ENCODE measurements at regions not wholly inside any gene's neighbourhood (a gene's known extent, or its start where the extent isn't known, plus 50 kb on each side); places are given as distances from the start of the nearest gene placed in this dataset.
"Not testable (repeated sequence)": the region's sequence is repeated elsewhere in the genome, so short reads cannot be mapped to it uniquely, and the experiment has no call there.

- Histone ChIP-seq H3F3A (ENCODE audit: low read depth) (no peaks in the 10 kb centered on the region), H3K27me3 (no peaks in the 10 kb centered on the region), H3K36me3 (no peaks in the 10 kb centered on the region), H3K27ac (no peak overlapping the region), H3K4me2 (no peak overlapping the region), H3K4me3 (no peak overlapping the region), H3K9ac (no peak overlapping the region), H3K4me1 (no peaks in the 10 kb centered on the region), H4K20me1 (ENCODE audit: low read depth) (no peaks in the 10 kb centered on the region), H2AFZ (replicated peaks) (no peak overlapping the region), H3K9me3 (ENCODE audit: low read depth) (peaks cover 46% of the 10 kb centered on the region), H3K79me2 (ENCODE audit: low read depth) (no peaks in the 10 kb centered on the region)
- TF ChIP-seq EZH2 (IDR thresholded peaks at IDR 0.05) = no peak
- TF ChIP-seq CTCF (IDR thresholded peaks at IDR 0.05) = no peak
- TF ChIP-seq EZH2phosphoT487 (IDR thresholded peaks at IDR 0.05) = no peak
- Mint-ChIP-seq H3K4me3 (no peak overlapping the region), H3K9me3 (peaks cover 57% of the 10 kb centered on the region), H3K4me1 (no peaks in the 10 kb centered on the region), H3K27me3 (ENCODE audit: insufficient read depth, low read depth) (no peaks in the 10 kb centered on the region), H3K36me3 (no peaks in the 10 kb centered on the region), H3K27ac (no peak overlapping the region)
- DNase-seq (ENCODE audit: low spot score) = no peak
These were observed 3515.0 kb downstream of the GOLGA6L6 start for GRCh38 chr15:17026633-17027032.

- H3K9me3 ChIP-seq (ENCODE audit: low read depth) = peaks cover 43% of the 10 kb centered on the region
- H3K4me1 Mint-ChIP-seq = not testable (repeated sequence)
- H3K9me3 Mint-ChIP-seq = peaks cover 59% of the 10 kb centered on the region
These were observed 3519.6 kb downstream of the GOLGA6L6 start for GRCh38 chr15:17022040-17022439.

More at GRCh38 chr15:17022040-17022439, 3519.6 kb downstream of the GOLGA6L6 start:
- not testable (repeated sequence) for H3K4me1 ChIP-seq; H4K20me1 ChIP-seq (ENCODE audit: low read depth); H3F3A ChIP-seq (ENCODE audit: low read depth); H3K27me3 ChIP-seq; H3K36me3 Mint-ChIP-seq; H3K36me3 ChIP-seq; H3K79me2 ChIP-seq (ENCODE audit: low read depth); H2AFZ ChIP-seq (replicated peaks); H3K27ac ChIP-seq; H3K9ac ChIP-seq; H3K27me3 Mint-ChIP-seq (ENCODE audit: insufficient read depth, low read depth); H3K4me3 Mint-ChIP-seq; H3K27ac Mint-ChIP-seq; DNase-seq (ENCODE audit: low spot score); H3K4me2 ChIP-seq; H3K4me3 ChIP-seq
